ENCODE measurements at regions not wholly inside any gene's neighbourhood (a gene's known extent, or its start where the extent isn't known, plus 50 kb on each side); places are given as distances from the start of the nearest gene placed in this dataset.
A peak's percentile ranks its signal among the peaks of the same experiment; 100 is the strongest.

DNA sequence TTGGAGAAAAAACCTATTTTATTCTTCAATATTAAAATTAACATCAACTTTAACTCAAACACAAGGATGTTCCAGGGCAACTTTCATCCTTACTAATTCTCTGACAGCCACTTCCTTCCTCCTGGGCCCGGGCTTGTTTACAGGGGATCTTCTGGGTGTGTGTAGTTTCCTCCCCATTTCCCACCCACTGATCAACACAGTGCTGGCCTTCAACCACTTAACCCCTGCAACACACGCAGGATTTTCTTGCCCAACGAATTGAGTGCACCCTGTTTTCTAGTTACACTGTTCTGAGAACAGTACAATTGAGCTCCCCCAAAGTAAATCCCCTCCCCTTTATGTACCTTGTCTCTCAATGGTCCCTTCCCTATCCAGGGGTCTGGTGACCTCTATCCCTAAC, 83.1 kb upstream of the RANBP3L start:
- DNase-seq (ENCODE audit: low read depth, low spot score), result no peak
- in situ Hi-C loops (cut with HindIII; ENCODE audit: low sequenced_read_pairs), result no loop called here
- TF ChIP-seq, protein P1, sequence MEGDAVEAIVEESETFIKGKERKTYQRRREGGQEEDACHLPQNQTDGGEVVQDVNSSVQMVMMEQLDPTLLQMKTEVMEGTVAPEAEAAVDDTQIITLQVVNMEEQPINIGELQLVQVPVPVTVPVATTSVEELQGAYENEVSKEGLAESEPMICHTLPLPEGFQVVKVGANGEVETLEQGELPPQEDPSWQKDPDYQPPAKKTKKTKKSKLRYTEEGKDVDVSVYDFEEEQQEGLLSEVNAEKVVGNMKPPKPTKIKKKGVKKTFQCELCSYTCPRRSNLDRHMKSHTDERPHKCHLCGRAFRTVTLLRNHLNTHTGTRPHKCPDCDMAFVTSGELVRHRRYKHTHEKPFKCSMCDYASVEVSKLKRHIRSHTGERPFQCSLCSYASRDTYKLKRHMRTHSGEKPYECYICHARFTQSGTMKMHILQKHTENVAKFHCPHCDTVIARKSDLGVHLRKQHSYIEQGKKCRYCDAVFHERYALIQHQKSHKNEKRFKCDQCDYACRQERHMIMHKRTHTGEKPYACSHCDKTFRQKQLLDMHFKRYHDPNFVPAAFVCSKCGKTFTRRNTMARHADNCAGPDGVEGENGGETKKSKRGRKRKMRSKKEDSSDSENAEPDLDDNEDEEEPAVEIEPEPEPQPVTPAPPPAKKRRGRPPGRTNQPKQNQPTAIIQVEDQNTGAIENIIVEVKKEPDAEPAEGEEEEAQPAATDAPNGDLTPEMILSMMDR (IDR thresholded peaks at IDR 0.05; ENCODE audit: low read depth, low read length), result no peak
- no peak overlapping the region for H3K4me3 ChIP-seq (ENCODE audit: low read depth, low read length)

DNA sequence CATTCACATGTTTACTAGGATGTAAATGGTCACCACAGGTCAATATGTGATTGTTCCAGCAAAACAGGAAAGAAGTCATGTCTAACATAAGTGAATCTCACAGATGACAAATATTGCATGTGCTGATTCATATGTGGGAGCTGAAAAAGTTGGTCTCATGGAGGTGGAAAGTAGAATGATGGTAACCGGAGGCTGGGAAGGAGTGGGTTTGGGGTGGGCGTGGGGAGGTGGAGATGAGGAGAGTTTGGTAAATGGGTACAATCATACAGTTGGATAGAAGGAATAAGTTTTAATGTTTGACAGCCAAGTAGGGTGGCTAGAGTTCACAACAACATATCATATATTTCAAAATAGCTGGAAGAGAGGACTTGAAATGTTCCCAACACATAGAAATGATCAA, 83.8 kb upstream of the RANBP3L start:
- no peak for DNase-seq (ENCODE audit: low read depth, low spot score)
- H3K4me3 ChIP-seq (ENCODE audit: low read depth, low read length), result no peak overlapping the region
- TF ChIP-seq, protein P1 (IDR thresholded peaks at IDR 0.05; ENCODE audit: low read depth, low read length), result no peak
- in situ Hi-C loops (cut with HindIII; ENCODE audit: low sequenced_read_pairs), result no loop called here

DNA sequence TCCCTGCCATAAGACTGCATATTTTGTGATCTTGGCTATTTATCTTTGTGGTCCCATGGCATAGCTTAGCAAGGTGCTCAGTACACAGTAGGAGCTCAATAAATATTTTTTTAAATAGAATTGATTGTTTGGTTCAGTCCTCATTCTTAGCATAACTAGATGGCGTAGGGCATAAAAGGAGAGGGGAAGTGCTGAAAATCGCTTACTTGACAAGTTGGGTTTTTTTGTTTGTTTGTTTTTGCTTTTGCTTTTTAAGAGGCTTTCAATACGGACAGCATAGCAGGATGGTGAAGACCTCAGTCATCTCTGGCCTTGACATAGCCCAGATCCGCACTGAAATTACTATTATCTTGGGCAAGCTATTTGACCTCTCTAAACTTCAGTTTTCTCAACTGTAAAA, 86.6 kb upstream of the RANBP3L start:
- no peak overlapping the region for H3K4me3 ChIP-seq (ENCODE audit: low read depth, low read length)
- DNase-seq (ENCODE audit: low read depth, low spot score), result no peak
- TF ChIP-seq, protein P1 (IDR thresholded peaks at IDR 0.05; ENCODE audit: low read depth, low read length), result no peak
- in situ Hi-C loops (cut with HindIII; ENCODE audit: low sequenced_read_pairs), result no loop called here

DNA sequence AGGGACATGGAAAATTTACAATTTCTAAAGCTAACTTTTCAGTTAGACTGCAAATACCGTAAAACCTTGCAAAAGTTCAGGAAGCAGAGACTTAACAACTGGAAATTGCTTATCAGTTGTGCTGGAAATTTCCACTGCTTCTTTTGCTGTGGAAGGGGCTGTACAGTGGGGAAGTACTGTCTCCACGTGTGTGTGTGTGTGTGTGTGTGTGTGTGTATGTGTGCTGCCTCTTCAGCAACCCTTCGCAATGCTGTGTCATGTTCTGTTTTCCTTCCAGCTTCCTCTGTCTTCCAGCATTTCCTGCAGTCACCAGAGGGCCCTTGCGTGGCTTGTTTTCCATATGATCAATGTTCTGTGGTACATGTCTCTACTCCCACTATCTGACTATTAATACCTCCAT, 87.5 kb upstream of the RANBP3L start:
- in situ Hi-C loops (cut with HindIII; ENCODE audit: low sequenced_read_pairs), result no loop called here
- no peak overlapping the region for H3K4me3 ChIP-seq (ENCODE audit: low read depth, low read length)
- TF ChIP-seq, protein P1 (IDR thresholded peaks at IDR 0.05; ENCODE audit: low read depth, low read length), result no peak
- peak; percentile 23 for DNase-seq (ENCODE audit: low read depth, low spot score)

DNA sequence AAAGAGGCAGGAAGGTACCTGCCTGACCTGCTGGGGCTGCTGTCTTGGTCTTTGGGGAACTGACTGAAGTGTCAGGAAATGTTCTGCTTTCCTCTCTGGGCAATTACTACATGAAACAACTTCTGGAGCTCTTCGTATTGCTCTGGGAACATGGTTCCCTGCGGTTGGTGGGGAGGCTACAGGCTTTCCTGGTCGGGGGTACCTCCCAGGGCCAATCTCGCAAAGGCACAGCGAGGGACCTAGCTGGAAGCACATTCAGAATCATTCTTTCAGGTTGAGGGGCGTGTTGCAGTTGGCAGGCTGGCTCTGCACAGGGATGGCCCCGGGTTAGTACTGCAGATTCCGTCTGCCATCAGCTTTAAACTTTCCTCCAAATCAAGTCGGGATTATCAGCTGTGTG, 88.9 kb upstream of the RANBP3L start:
- H3K4me3 ChIP-seq (ENCODE audit: low read depth, low read length), result no peak overlapping the region
- TF ChIP-seq, protein P1 (IDR thresholded peaks at IDR 0.05; ENCODE audit: low read depth, low read length), result no peak
- DNase-seq (ENCODE audit: low read depth, low spot score), result no peak
- in situ Hi-C loops (cut with HindIII; ENCODE audit: low sequenced_read_pairs), result no loop called here

DNA sequence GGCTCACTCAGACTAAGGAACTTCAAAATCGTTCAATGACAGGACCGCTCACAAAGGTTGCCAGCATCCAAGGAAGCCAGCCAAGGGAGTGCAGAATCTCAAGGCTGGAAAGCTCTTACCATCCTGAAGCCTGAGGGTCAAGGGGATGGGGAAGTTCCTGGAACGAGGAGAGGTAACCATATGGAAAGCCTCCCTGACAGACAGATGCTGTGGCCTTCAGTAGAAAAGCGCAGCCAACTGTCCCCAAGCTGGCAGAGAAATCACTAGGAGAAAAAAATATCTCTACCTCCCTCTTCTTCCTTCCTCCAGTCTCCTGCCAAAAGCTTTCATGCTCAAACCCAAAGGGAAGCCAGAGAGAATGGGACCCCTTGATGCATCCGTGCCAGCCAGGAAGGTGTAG, 90.5 kb upstream of the RANBP3L start:
- TF ChIP-seq, protein P1 (IDR thresholded peaks at IDR 0.05; ENCODE audit: low read depth, low read length), result no peak
- no peak for DNase-seq (ENCODE audit: low read depth, low spot score)
- H3K4me3 ChIP-seq (ENCODE audit: low read depth, low read length), result no peak overlapping the region
- in situ Hi-C loops (cut with HindIII; ENCODE audit: low sequenced_read_pairs), result no loop called here

DNA sequence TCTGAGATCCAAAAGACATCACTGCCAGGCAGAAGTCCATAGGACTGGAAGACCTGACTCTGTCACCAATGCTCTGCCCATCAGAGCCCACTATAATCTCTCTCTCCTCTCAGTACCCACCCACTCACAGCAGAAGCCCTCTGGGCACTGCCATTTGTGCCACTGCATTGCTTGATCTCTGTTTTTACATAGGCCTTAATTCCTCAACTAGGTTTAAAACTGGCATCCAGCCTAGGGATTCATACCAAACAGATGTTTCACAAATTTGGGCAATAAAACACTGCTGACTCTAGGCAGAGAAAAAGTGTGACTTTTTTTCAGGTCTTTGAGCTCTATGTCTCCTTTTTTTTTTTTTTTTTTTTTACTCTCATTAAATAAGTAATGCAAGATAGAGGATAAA, 91.1 kb upstream of the RANBP3L start:
- in situ Hi-C loops (cut with HindIII; ENCODE audit: low sequenced_read_pairs), result no loop called here
- peak; percentile 63 for DNase-seq (ENCODE audit: low read depth, low spot score)
- no peak overlapping the region for H3K4me3 ChIP-seq (ENCODE audit: low read depth, low read length)
- TF ChIP-seq, protein P1 (IDR thresholded peaks at IDR 0.05; ENCODE audit: low read depth, low read length), result no peak

Measured in astrocyte of the spinal cord (primary cell).